Activated T-helper 17 cell treated with anti-CD3 and anti-CD28 coated beads, Interleukin-2, amount 50 U/mL, for 72 hours (primary cell): ENCODE measurements at regions not wholly inside any gene's neighbourhood (a gene's known extent, or its start where the extent isn't known, plus 50 kb on each side); places are given as distances from the start of the nearest gene placed in this dataset.
"Not testable (repeated sequence)": the region's sequence is repeated elsewhere in the genome, so short reads cannot be mapped to it uniquely, and the experiment has no call there.

ENCODE experiments used
- ATAC-seq: fragments of 150-1000 bp; cut with Tn5 transposase; replicated peaks from 2 replicates; pipeline ENCODE4 v1.10.0; 2021; ENCODE audit warnings: mild to moderate bottlenecking, moderate library complexity
- H3K27ac Mint-ChIP-seq: one replicate; pipeline ENCODE4 v1.8.0; 2022; ENCODE audit warnings: mixed read lengths
- H3K27me3 Mint-ChIP-seq: one replicate; pipeline ENCODE4 v1.8.0; 2022; ENCODE audit warnings: mixed read lengths
- H3K36me3 Mint-ChIP-seq: one replicate; pipeline ENCODE4 v1.8.0; 2022; ENCODE audit warnings: low read depth, mild to moderate bottlenecking, mixed read lengths
- H3K4me1 Mint-ChIP-seq: one replicate; pipeline ENCODE4 v1.8.0; 2022; ENCODE audit warnings: mixed read lengths
- H3K4me3 Mint-ChIP-seq: one replicate; pipeline ENCODE4 v1.8.0; 2022; ENCODE audit warnings: mild to moderate bottlenecking, mixed read lengths
- H3K9me3 Mint-ChIP-seq: one replicate; pipeline ENCODE4 v1.8.0; 2022; ENCODE audit warnings: mixed read lengths

DNA sequence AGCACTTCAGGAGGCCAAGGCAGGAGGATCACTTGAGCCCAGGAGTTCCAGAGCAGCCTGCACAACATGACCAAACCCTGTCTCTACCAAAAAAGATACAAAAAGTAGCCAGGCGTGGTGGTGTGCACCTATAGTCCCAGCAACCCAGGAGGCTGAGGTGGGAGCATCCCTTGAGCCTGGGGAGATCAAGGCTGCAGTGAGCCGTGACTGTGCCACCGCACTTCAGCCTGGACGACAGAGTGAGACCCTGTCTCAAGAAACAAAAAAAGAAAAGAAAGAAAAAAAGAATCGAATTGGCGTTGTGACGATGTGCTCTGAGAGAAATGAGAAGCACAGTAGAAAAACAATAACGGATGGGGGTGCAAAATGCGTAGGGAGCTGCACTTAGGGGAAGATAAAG lies 101.4 kb downstream of the NDFIP1 start:
- Mint-ChIP-seq H3K27ac (no peak overlapping the region), H3K4me1 (no peaks in the 10 kb centered on the region), H3K36me3 (no peaks in the 10 kb centered on the region), H3K27me3 (no peaks in the 10 kb centered on the region), H3K4me3 (no peak overlapping the region), H3K9me3 (no peaks in the 10 kb centered on the region)
- ATAC-seq, result no peak

DNA sequence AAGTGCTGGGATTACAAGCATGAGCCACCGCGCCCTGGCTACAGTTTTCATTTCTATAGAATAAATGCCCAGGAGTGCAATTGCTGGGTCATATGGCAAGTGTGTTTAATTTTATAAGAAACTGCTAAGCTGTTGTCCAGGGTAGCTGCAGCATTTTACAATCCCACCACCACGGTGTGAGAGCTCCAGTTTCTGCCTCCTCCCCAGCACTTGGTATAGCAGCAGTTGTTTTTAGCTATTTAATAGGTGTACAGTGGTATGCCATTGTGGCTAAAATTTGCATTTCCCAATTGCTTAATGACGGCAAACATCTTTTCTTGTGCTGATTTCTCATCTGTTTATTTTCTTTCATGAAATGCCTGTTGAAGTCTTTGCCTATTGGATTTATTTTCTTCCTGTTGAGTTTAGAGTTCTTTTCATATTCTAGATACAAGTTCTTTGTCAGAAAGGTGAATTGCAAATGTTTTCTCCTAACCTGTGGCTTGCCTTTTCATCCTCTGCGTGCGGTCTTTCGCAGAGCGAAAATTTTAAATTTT lies 100.3 kb downstream of the NDFIP1 start:
- no peak overlapping the region for H3K27ac Mint-ChIP-seq
- H3K4me1 Mint-ChIP-seq, result no peaks in the 10 kb centered on the region
- no peaks in the 10 kb centered on the region for H3K36me3 Mint-ChIP-seq
- H3K4me3 Mint-ChIP-seq, result no peak overlapping the region
- no peaks in the 10 kb centered on the region for H3K27me3 Mint-ChIP-seq
- H3K9me3 Mint-ChIP-seq, result no peaks in the 10 kb centered on the region
- ATAC-seq, result no peak

DNA sequence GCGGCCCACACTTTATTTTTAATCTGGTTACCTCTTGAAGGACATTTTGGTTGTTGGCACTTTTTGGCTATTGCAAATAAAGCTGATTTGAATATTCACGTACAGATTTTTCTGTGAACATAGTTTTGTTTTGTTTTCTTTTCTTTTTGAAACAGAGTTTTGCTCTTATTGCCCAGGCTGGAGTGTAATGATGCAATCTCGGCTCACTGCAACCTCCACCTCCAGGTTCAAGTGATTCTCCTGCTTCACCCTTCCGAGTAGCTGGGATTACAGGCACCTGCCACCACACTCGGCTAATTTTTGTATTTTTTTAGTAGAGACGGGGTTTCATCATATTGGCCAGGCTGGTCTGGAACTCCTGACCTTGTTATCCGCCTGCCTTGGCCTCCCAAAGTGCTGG lies 99.7 kb downstream of the NDFIP1 start:
- H3K36me3 Mint-ChIP-seq, H3K9me3 Mint-ChIP-seq, H3K4me1 Mint-ChIP-seq, H3K27me3 Mint-ChIP-seq, H3K27ac Mint-ChIP-seq, ATAC-seq, H3K4me3 Mint-ChIP-seq: not testable (repeated sequence)

DNA sequence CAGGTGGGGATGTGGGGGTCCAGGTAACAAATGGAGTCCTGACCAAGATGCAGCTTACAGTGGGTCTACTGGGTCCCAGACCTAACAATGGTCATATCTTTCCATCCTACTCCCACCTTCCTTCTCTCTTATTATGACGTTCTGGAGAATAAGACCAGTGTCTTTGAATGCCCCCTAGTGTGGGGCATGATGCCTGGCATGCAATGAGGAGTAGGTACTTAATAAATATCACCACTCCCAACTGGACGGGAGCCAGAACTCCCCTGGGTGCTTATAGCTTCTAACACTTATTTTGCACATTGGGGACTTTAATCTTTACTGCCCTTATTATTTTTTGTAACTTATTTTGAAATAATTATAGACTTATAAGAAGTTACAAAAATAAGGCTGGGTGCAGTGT lies 98.2 kb downstream of the NDFIP1 start:
- no peaks in the 10 kb centered on the region for H3K9me3 Mint-ChIP-seq
- H3K27me3 Mint-ChIP-seq, result no peaks in the 10 kb centered on the region
- H3K4me3 Mint-ChIP-seq, result no peak overlapping the region
- H3K36me3 Mint-ChIP-seq, result no peaks in the 10 kb centered on the region
- H3K4me1 Mint-ChIP-seq, result no peaks in the 10 kb centered on the region
- ATAC-seq, result no peak
- H3K27ac Mint-ChIP-seq, result no peak overlapping the region

DNA sequence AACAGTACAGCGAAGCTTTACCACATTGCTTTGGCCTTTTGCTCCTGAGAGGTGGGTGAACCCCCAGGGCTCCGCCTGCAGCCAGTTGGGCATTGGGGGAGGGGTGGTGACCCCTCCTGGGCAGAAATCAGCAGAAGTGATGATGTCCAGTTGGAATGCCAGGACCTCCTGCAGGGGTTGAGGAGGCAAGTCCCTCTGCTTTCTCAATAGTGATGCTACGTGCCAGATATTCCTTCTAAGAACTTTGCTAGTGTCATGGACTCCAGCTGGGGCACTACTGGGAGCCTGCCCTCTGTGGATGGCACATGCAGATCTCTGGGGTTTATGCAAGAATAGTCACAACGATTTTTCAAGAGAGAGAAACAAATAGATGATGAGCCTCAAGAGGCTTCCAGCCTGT lies 95.6 kb downstream of the NDFIP1 start:
- Mint-ChIP-seq H3K27ac (no peak overlapping the region), H3K36me3 (no peaks in the 10 kb centered on the region), H3K4me1 (no peaks in the 10 kb centered on the region), H3K9me3 (no peaks in the 10 kb centered on the region), H3K4me3 (no peak overlapping the region), H3K27me3 (no peaks in the 10 kb centered on the region)
- ATAC-seq, result no peak
